Caco-2 (cell line): ENCODE measurements at regions not wholly inside any gene's neighbourhood (a gene's known extent, or its start where the extent isn't known, plus 50 kb on each side); places are given as distances from the start of the nearest gene placed in this dataset.

Experiments used
- BruUV-seq: library from RNA; stranded (reverse); fragments of 400-500 nt; replicated peaks from 2 replicates; lab custom pipeline; 2021; lab: Mats Ljungman, UMichigan
- CTCF ChIA-PET: fragments of 300-600 bp; sonication (Branson Sonifier 250); formaldehyde crosslinking; loops from one replicate; lab custom pipeline; 2022; ENCODE audit warnings: antibody characterized with exemption; lab: Charles Lee
- POLR2A ChIA-PET: fragments of 300-600 bp; sonication (Branson Sonifier 250); formaldehyde crosslinking; loops from one replicate; lab custom pipeline; 2022; ENCODE audit warnings: antibody characterized with exemption; lab: Charles Lee
- DNase-seq, 2 experiments: peaks; one replicate each; pipeline versions ENCODE4 v3.0.0 to v3.0.0-alpha.2; 2020 to 2022
- H3K27me3 ChIP-seq: replicated peaks from 2 replicates; pipeline ENCODE4 v1.6.0; 2011; ENCODE audit warnings: low read length; ENCODE audit not compliant: control insufficient read depth, insufficient read depth
- H3K36me3 ChIP-seq: 2 replicates; pipeline ENCODE4 v1.5.1; 2011; ENCODE audit warnings: low read length; ENCODE audit not compliant: control insufficient read depth, insufficient read depth
- H3K4me1 ChIP-seq: fragments of 250-450 bp; sonication (Bioruptor Pico); 2 replicates; pipeline ENCODE4 v1.5.1; 2020; ENCODE audit warnings: mild to moderate bottlenecking
- H3K4me3 ChIP-seq: 2 replicates; pipeline ENCODE4 v1.5.1; 2011; ENCODE audit warnings: low read depth, mild to moderate bottlenecking, control low read depth, low read length
- H3K9me3 ChIP-seq: fragments of 250-450 bp; sonication (Bioruptor Pico); 2 replicates; pipeline ENCODE4 v1.5.1; 2020; ENCODE audit warnings: mild to moderate bottlenecking, moderate library complexity
- H3K27ac Mint-ChIP-seq: one replicate; pipeline ENCODE4 v1.8.0; 2022; ENCODE audit warnings: mixed read lengths; ENCODE audit not compliant: unreplicated experiment
- H3K27me3 Mint-ChIP-seq: one replicate; pipeline ENCODE4 v1.8.0; 2022; ENCODE audit warnings: mixed read lengths; ENCODE audit not compliant: insufficient read depth, unreplicated experiment
- H3K36me3 Mint-ChIP-seq: one replicate; pipeline ENCODE4 v1.8.0; 2022; ENCODE audit warnings: mild to moderate bottlenecking, mixed read lengths; ENCODE audit not compliant: insufficient read depth, unreplicated experiment
- H3K4me1 Mint-ChIP-seq: one replicate; pipeline ENCODE4 v1.8.0; 2022; ENCODE audit warnings: low read depth, mixed read lengths; ENCODE audit not compliant: unreplicated experiment
- H3K4me3 Mint-ChIP-seq: one replicate; pipeline ENCODE4 v1.8.0; 2022; ENCODE audit warnings: mild to moderate bottlenecking, moderate library complexity, mixed read lengths; ENCODE audit not compliant: unreplicated experiment
- H3K9me3 Mint-ChIP-seq: one replicate; pipeline ENCODE4 v1.8.0; 2022; ENCODE audit warnings: mixed read lengths; ENCODE audit not compliant: unreplicated experiment
- CTCF ChIP-seq, 2 experiments: fragments of 200-600 bp in 1 of 2; IDR thresholded peaks; 1 replicate in 1 of 2; 2 replicates in 1 of 2; pipeline versions ENCODE4 v1.5.1 to v1.8.0; 2011 to 2022; ENCODE audit warnings: antibody characterized with exemption in 1 of 2, control low read depth in 1 of 2, inconsistent platforms in 1 of 2, low read depth in 1 of 2, low read length in 1 of 2, mild to moderate bottlenecking in 1 of 2, moderate library complexity in 1 of 2; ENCODE audit not compliant: insufficient read depth in 1 of 2, severe bottlenecking in 1 of 2, unreplicated experiment in 1 of 2
- intact Hi-C: fragments of 100-400 bp; cut with micrococcal nuclease; formaldehyde crosslinking; loops from one replicate; pipeline ENCODE4 v1.10.0; 2022; ENCODE audit not compliant: unreplicated experiment

- DNase-seq = no peak
- Mint-ChIP-seq H3K4me1 (no peaks in the 10 kb centered on the region), H3K9me3 (no peaks in the 10 kb centered on the region), H3K36me3 (no peaks in the 10 kb centered on the region), H3K27me3 (peaks cover 3% of the 10 kb centered on the region), H3K27ac (no peak overlapping the region), H3K4me3 (no peak overlapping the region)
- no peak for TF ChIP-seq CTCF (IDR thresholded peaks at IDR 0.05; ENCODE audit: insufficient read depth in 1 of 2, low read depth in 1 of 2, low read length in 1 of 2, severe bottlenecking in 1 of 2, unreplicated experiment in 1 of 2)
- Histone ChIP-seq H3K27me3 (no peaks in the 10 kb centered on the region), H3K4me3 (no peak overlapping the region), H3K4me1 (no peaks in the 10 kb centered on the region), H3K9me3 (no peaks in the 10 kb centered on the region), H3K36me3 (no peaks in the 10 kb centered on the region)
- intact Hi-C loops = no loop called here
- no TSS peak for BruUV-seq
- ChIA-PET CTCF (interaction anchor here (0.7 kb wide), 1 partner anchor 31 kb away, joined by 3 read pairs; no protein-coding TSS in a partner anchor), POLR2A (no interaction called here)
These were observed 76.7 kb upstream of the LAMA2 start for GRCh38 chr6:128806261-128806660.

- no peak overlapping the region for H3K4me3 ChIP-seq
- TF ChIP-seq CTCF (IDR thresholded peaks at IDR 0.05; ENCODE audit: insufficient read depth in 1 of 2, low read depth in 1 of 2, low read length in 1 of 2, severe bottlenecking in 1 of 2, unreplicated experiment in 1 of 2) = no peak
- intact Hi-C loops = no loop called here
- Mint-ChIP-seq H3K27me3 (peaks cover 3% of the 10 kb centered on the region), H3K36me3 (no peaks in the 10 kb centered on the region), H3K4me1 (no peaks in the 10 kb centered on the region), H3K9me3 (no peaks in the 10 kb centered on the region), H3K4me3 (no peak overlapping the region), H3K27ac (no peak overlapping the region)
- BruUV-seq = no TSS peak
- POLR2A ChIA-PET = no interaction called here
- DNase-seq = no peak
- H3K36me3 ChIP-seq = no peaks in the 10 kb centered on the region
- H3K9me3 ChIP-seq = no peaks in the 10 kb centered on the region
- CTCF ChIA-PET = no interaction called here
- no peaks in the 10 kb centered on the region for H3K27me3 ChIP-seq
- no peaks in the 10 kb centered on the region for H3K4me1 ChIP-seq
These were observed 79.0 kb upstream of the LAMA2 start for GRCh38 chr6:128803911-128804310.

- CTCF ChIA-PET = no interaction called here
- DNase-seq = no peak
- no peak overlapping the region for H3K27ac Mint-ChIP-seq
These were observed 81.3 kb upstream of the LAMA2 start for GRCh38 chr6:128801621-128802020.

More at GRCh38 chr6:128801621-128802020, 81.3 kb upstream of the LAMA2 start:
- no peak for TF ChIP-seq CTCF (IDR thresholded peaks at IDR 0.05; ENCODE audit: insufficient read depth in 1 of 2, low read depth in 1 of 2, low read length in 1 of 2, severe bottlenecking in 1 of 2, unreplicated experiment in 1 of 2)
- Histone ChIP-seq H3K4me1 (no peaks in the 10 kb centered on the region), H3K9me3 (no peaks in the 10 kb centered on the region), H3K4me3 (no peak overlapping the region), H3K27me3 (no peaks in the 10 kb centered on the region), H3K36me3 (no peaks in the 10 kb centered on the region)
- intact Hi-C loops = no loop called here
- Mint-ChIP-seq H3K9me3 (no peaks in the 10 kb centered on the region), H3K4me3 (no peak overlapping the region), H3K36me3 (no peaks in the 10 kb centered on the region), H3K27me3 (peaks cover 3% of the 10 kb centered on the region), H3K4me1 (no peaks in the 10 kb centered on the region)
- POLR2A ChIA-PET = no interaction called here
- BruUV-seq = no TSS peak
